PC-3 (cell line): ENCODE measurements at regions not wholly inside any gene's neighbourhood (a gene's known extent, or its start where the extent isn't known, plus 50 kb on each side); places are given as distances from the start of the nearest gene placed in this dataset.

Experiments
- ATAC-seq: fragments of 200-7000 bp; cut with Tn5 transposase; 2 replicates; pipeline ENCODE4 v1.9.1; 2020; ENCODE audit warnings: mild to moderate bottlenecking, moderate library complexity
- BruUV-seq: library from RNA; stranded (reverse); fragments of 400-500 nt; replicated peaks from 2 replicates; lab custom pipeline; 2021; lab: Mats Ljungman, UMichigan
- CTCF ChIA-PET: fragments of 300-600 bp; sonication (Branson Sonifier 250); formaldehyde crosslinking; loops from one replicate; lab custom pipeline; 2022; ENCODE audit warnings: antibody characterized with exemption; lab: Charles Lee
- POLR2A ChIA-PET: fragments of 300-600 bp; sonication (Branson Sonifier 250); formaldehyde crosslinking; loops from one replicate; lab custom pipeline; 2022; ENCODE audit warnings: antibody characterized with exemption; ENCODE audit not compliant: unreplicated experiment; lab: Charles Lee
- DNase-seq: peaks from one replicate; pipeline ENCODE4 v3.0.0-alpha.2; 2015
- H2AFZ ChIP-seq: fragments of 300-600 bp; sonication (generic); 2 replicates; pipeline ENCODE4 v1.6.0; 2016; ENCODE audit warnings: antibody characterized with exemption, low read length
- H3F3A ChIP-seq: fragments of 300-600 bp; sonication (generic); one replicate; pipeline ENCODE4 v1.6.0; 2017; ENCODE audit warnings: antibody characterized with exemption, low read length, control low read depth, mild to moderate bottlenecking; ENCODE audit not compliant: unreplicated experiment
- H3K27ac ChIP-seq: fragments of 300-600 bp; sonication (generic); 2 replicates; pipeline ENCODE4 v1.5.1; 2016; ENCODE audit warnings: mild to moderate bottlenecking, low read length
- H3K27me3 ChIP-seq: fragments of 300-600 bp; sonication (generic); 2 replicates; pipeline ENCODE4 v1.6.1; 2016; ENCODE audit warnings: low read length, mixed read lengths
- H3K36me3 ChIP-seq: fragments of 300-600 bp; sonication (generic); 2 replicates; pipeline ENCODE4 v1.6.1; 2016; ENCODE audit warnings: low read depth, mixed run types, low read length, mixed read lengths
- H3K4me1 ChIP-seq: fragments of 300-600 bp; sonication (generic); 2 replicates; pipeline ENCODE4 v1.5.1; 2016; ENCODE audit warnings: low read length; ENCODE audit not compliant: insufficient read depth
- H3K4me2 ChIP-seq: fragments of 300-600 bp; sonication (generic); 2 replicates; pipeline ENCODE4 v1.6.0; 2016; ENCODE audit warnings: low read length
- H3K4me3 ChIP-seq: fragments of 300-600 bp; sonication (generic); 2 replicates; pipeline ENCODE4 v1.5.1; 2016; ENCODE audit warnings: mild to moderate bottlenecking, low read length, mixed read lengths
- H3K79me2 ChIP-seq: fragments of 300-600 bp; sonication (generic); 2 replicates; pipeline ENCODE4 v1.6.1; 2017; ENCODE audit warnings: low read length, mixed read lengths
- H3K9ac ChIP-seq: fragments of 300-600 bp; sonication (generic); 2 replicates; pipeline ENCODE4 v1.6.0; 2016; ENCODE audit warnings: mild to moderate bottlenecking, low read length
- H3K9me2 ChIP-seq: fragments of 300-600 bp; sonication (generic); replicated peaks from 2 replicates; pipeline ENCODE4 v1.6.1; 2016; ENCODE audit warnings: mixed run types, low read length, mixed read lengths
- H3K9me3 ChIP-seq: fragments of 300-600 bp; sonication (generic); 2 replicates; pipeline ENCODE4 v1.6.1; 2016; ENCODE audit warnings: low read length, mixed read lengths
- H4K20me1 ChIP-seq: fragments of 300-600 bp; sonication (generic); 2 replicates; pipeline ENCODE4 v1.6.1; 2016; ENCODE audit warnings: low read length, mixed read lengths
- CTCF ChIP-seq: fragments of 300-600 bp; sonication (generic); conservative IDR thresholded peaks from 2 replicates; pipeline ENCODE4 v1.5.1; 2017; ENCODE audit warnings: antibody characterized with exemption, low read depth, mild to moderate bottlenecking, low read length
- EZH2 ChIP-seq: fragments of 300-600 bp; sonication (generic); IDR thresholded peaks from one replicate; pipeline ENCODE4 v1.6.1; 2017; ENCODE audit warnings: antibody characterized with exemption, mild to moderate bottlenecking, low read length; ENCODE audit not compliant: unreplicated experiment
- EZH2phosphoT487 ChIP-seq: fragments of 300-600 bp; sonication (generic); IDR thresholded peaks from 2 replicates; pipeline ENCODE4 v1.6.1; 2018; ENCODE audit warnings: mild to moderate bottlenecking, antibody characterized with exemption, low read length, borderline replicate concordance
- intact Hi-C: fragments of 100-400 bp; cut with micrococcal nuclease; formaldehyde crosslinking; loops from 2 replicates; pipeline ENCODE4 v1.9.0; 2023

- Histone ChIP-seq H4K20me1 (no peaks in the 10 kb centered on the region), H3K4me1 (peaks cover 15% of the 10 kb centered on the region), H3K4me2 (no peak overlapping the region), H3K27ac (no peak overlapping the region), H3K27me3 (no peaks in the 10 kb centered on the region), H3K4me3 (no peak overlapping the region), H3F3A (no peaks in the 10 kb centered on the region), H3K79me2 (no peaks in the 10 kb centered on the region), H3K9me2 (no peaks in the 10 kb centered on the region), H3K36me3 (no peaks in the 10 kb centered on the region), H3K9ac (no peak overlapping the region), H3K9me3 (no peaks in the 10 kb centered on the region), H2AFZ (no peak overlapping the region)
- DNase-seq = no peak
- TF ChIP-seq EZH2 (no peak), CTCF (no peak), EZH2phosphoT487 (no peak)
- no TSS peak for BruUV-seq
- no peak for ATAC-seq
- ChIA-PET CTCF (no interaction called here), POLR2A (interaction anchor here (0.6 kb wide), 1 partner anchor 1345 kb away, joined by 5 read pairs; no protein-coding TSS in a partner anchor)
- intact Hi-C loops = no loop called here
Measured at GRCh38 chr4:137659431-137659830, 127.1 kb upstream of the PCDH18 start.

GRCh38 chr4:137656661-137657060 lies 124.4 kb upstream of the PCDH18 start:
- no peak for TF ChIP-seq EZH2
- TF ChIP-seq CTCF = no peak
- TF ChIP-seq EZH2phosphoT487 = no peak
- H3K27me3 ChIP-seq = no peaks in the 10 kb centered on the region
- no peak overlapping the region for H3K27ac ChIP-seq
- ATAC-seq (no peak), DNase-seq (no peak)
- H3K4me2 ChIP-seq = no peak overlapping the region
- no peaks in the 10 kb centered on the region for H4K20me1 ChIP-seq
- no peaks in the 10 kb centered on the region for H3K9me2 ChIP-seq
- no peaks in the 10 kb centered on the region for H3K36me3 ChIP-seq
- intact Hi-C loops = no loop called here
- H3K79me2 ChIP-seq = no peaks in the 10 kb centered on the region
- ChIA-PET CTCF (no interaction called here), POLR2A (no interaction called here)
- H2AFZ ChIP-seq = no peak overlapping the region
- no peak overlapping the region for H3K4me3 ChIP-seq
- no peak overlapping the region for H3K9ac ChIP-seq
- H3K4me1 ChIP-seq = peaks cover 1% of the 10 kb centered on the region
- no peaks in the 10 kb centered on the region for H3K9me3 ChIP-seq
- H3F3A ChIP-seq = no peaks in the 10 kb centered on the region
- BruUV-seq = no TSS peak

GRCh38 chr4:137655302-137655701 lies 123.0 kb upstream of the PCDH18 start:
- Histone ChIP-seq H3K36me3 (no peaks in the 10 kb centered on the region), H3K9me2 (no peaks in the 10 kb centered on the region), H3K9ac (no peak overlapping the region), H3K9me3 (no peaks in the 10 kb centered on the region), H3F3A (no peaks in the 10 kb centered on the region), H3K27ac (no peak overlapping the region), H3K4me1 (peaks cover 15% of the 10 kb centered on the region), H2AFZ (no peak overlapping the region), H4K20me1 (no peaks in the 10 kb centered on the region), H3K4me3 (no peak overlapping the region), H3K27me3 (no peaks in the 10 kb centered on the region), H3K79me2 (no peaks in the 10 kb centered on the region), H3K4me2 (no peak overlapping the region)
- ChIA-PET CTCF (no interaction called here), POLR2A (no interaction called here)
- TF ChIP-seq EZH2phosphoT487 = no peak
- TF ChIP-seq EZH2 = no peak
- TF ChIP-seq CTCF = no peak
- DNase-seq (no peak), ATAC-seq (no peak)
- BruUV-seq = no TSS peak
- intact Hi-C loops = no loop called here
